Kidney tubule cell (primary cell): ENCODE measurements at regions not wholly inside any gene's neighbourhood (a gene's known extent, or its start where the extent isn't known, plus 50 kb on each side); places are given as distances from the start of the nearest gene placed in this dataset.
A peak's percentile ranks its signal among the peaks of the same experiment; 100 is the strongest.

Source experiments
- DNase-seq: peaks from one replicate; pipeline ENCODE4 v3.0.0-alpha.2; 2018; ENCODE audit warnings: low spot score

- no peak for DNase-seq
Measured at GRCh38 chr4:140281828-140282552, 91.5 kb upstream of the SCOC start.

- no peak for DNase-seq
Measured at GRCh38 chr4:140277576-140277975, 95.9 kb upstream of the SCOC start.

- no peak for DNase-seq
Measured at GRCh38 chr4:140271553-140271952, 101.9 kb upstream of the SCOC start.

- DNase-seq = no peak
Measured at GRCh38 chr4:140269369-140269768, 104.1 kb upstream of the SCOC start.

GRCh38 chr4:140268186-140268841 lies 105.1 kb upstream of the SCOC start:
- no peak for DNase-seq

GRCh38 chr4:140267576-140267975 lies 105.9 kb upstream of the SCOC start:
- peak; percentile 31 for DNase-seq

GRCh38 chr4:140266958-140267568 lies 106.4 kb upstream of the SCOC start:
- no peak for DNase-seq

- peak; percentile 88 for DNase-seq
Measured at GRCh38 chr4:140260227-140260626, 106.2 kb upstream of the MAML3 start.

- no peak for DNase-seq
Measured at GRCh38 chr4:140258476-140258875, 104.5 kb upstream of the MAML3 start.

- DNase-seq = peak; percentile 44
Measured at GRCh38 chr4:140257461-140258305, 103.7 kb upstream of the MAML3 start.

GRCh38 chr4:140256941-140257340 lies 103.0 kb upstream of the MAML3 start:
- DNase-seq = no peak

GRCh38 chr4:140256335-140256734 lies 102.4 kb upstream of the MAML3 start:
- DNase-seq = peak; percentile 78

- DNase-seq = no peak
Measured at GRCh38 chr4:140255927-140256326, 101.9 kb upstream of the MAML3 start.

- DNase-seq = no peak
Measured at GRCh38 chr4:140255467-140255866, 101.5 kb upstream of the MAML3 start.

GRCh38 chr4:140254651-140255299 lies 100.8 kb upstream of the MAML3 start:
- DNase-seq = peak; percentile 66

- DNase-seq = no peak
Measured at GRCh38 chr4:140253556-140254027, 99.6 kb upstream of the MAML3 start.

GRCh38 chr4:140252742-140253555 lies 99.0 kb upstream of the MAML3 start:
- DNase-seq = peak; percentile 82

GRCh38 chr4:140252141-140252741 lies 98.3 kb upstream of the MAML3 start:
- peak; percentile 29 for DNase-seq

GRCh38 chr4:140251571-140251970 lies 97.6 kb upstream of the MAML3 start:
- DNase-seq = peak; percentile 81

GRCh38 chr4:140250989-140251552 lies 97.1 kb upstream of the MAML3 start:
- peak; percentile 54 for DNase-seq
